Colonic mucosa (tissue), 4 donors: ENCODE measurements at regions not wholly inside any gene's neighbourhood (a gene's known extent, or its start where the extent isn't known, plus 50 kb on each side); places are given as distances from the start of the nearest gene placed in this dataset.

Experiments used
- DNase-seq: peaks from one replicate; pipeline ENCODE4 v3.0.0-alpha.2; 2020
- H3K27ac ChIP-seq: fragments of 200-600 bp; one replicate; pipeline ENCODE4 v1.8.0; 2021
- H3K27me3 ChIP-seq: fragments of 200-600 bp; one replicate; pipeline ENCODE4 v1.8.0; 2021
- H3K36me3 ChIP-seq: fragments of 200-600 bp; one replicate; pipeline ENCODE4 v1.8.0; 2021
- H3K4me1 ChIP-seq: fragments of 200-600 bp; one replicate; pipeline ENCODE4 v1.8.0; 2021; ENCODE audit warnings: mild to moderate bottlenecking
- H3K4me3 ChIP-seq: fragments of 200-600 bp; one replicate; pipeline ENCODE4 v1.8.0; 2021
- H3K9ac ChIP-seq, 2 donors: one replicate each; pipeline ENCODE4 v1.7.0; 2013; ENCODE audit warnings: control low read depth in 2 of 2, low read depth in 2 of 2, low read length in 2 of 2
- H3K9me3 ChIP-seq: fragments of 200-600 bp; one replicate; pipeline ENCODE4 v1.8.0; 2021
- CTCF ChIP-seq: fragments of 200-600 bp; IDR thresholded peaks from one replicate; pipeline ENCODE4 v1.8.0; 2022; ENCODE audit warnings: antibody characterized with exemption, mild to moderate bottlenecking
- intact Hi-C: fragments of 100-400 bp; cut with DNase I; formaldehyde crosslinking; loops from one replicate; pipeline ENCODE4 v1.14.1; 2022
- donor health status: healthy.
- donor health status: DM: no; HTN: no; CAD: no.
- donor health status: DM: no; HTN: no; CAD: no.

DNA sequence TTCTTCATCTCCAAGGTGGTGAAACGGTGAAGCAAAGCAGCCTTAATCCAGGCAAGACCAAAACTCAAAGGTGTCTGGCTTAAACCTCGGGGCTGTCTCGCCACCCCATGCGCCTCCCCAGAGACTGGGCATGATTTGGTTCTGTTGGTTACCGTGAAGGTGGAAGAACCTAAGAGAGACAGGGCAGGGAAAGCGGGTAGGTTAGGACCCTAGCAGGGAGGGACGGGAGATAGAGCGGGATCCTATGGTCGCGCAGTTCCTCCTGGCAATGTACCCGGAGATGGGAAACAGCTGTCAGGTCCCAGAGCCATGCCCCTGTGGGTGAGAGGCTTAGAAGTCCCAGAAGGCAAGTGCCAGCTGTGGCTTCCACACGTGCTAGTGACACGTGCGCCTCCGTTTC is 418.3 kb upstream of the IRX1 start:
- H3K27me3 ChIP-seq: no peaks in the 10 kb centered on the region

DNA sequence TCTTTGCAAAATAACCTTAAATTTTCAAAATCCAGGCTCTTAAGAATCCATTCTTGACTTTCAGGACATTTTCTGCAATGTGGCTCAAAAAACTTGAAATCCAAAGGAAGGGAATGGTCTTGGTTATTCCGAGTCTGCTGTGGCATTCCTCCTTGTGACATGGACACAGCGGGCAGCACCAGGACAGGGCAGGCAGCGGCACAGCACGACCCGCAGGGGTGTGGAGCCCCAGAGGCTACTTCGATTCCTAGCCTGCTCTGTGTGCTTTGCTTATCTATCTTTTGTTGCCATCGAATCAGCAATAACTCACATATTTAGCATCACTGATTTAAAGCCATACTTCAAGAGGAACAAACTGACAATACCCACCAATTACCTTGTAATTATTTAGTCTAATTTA is 420.2 kb upstream of the IRX1 start:
- DNase-seq: no peak
- no peak overlapping the region for H3K9ac ChIP-seq
- no peaks in the 10 kb centered on the region for H3K9me3 ChIP-seq
- H3K36me3 ChIP-seq: no peaks in the 10 kb centered on the region
- no peaks in the 10 kb centered on the region for H3K4me1 ChIP-seq
- H3K4me3 ChIP-seq: no peak overlapping the region
- no peak overlapping the region for H3K27ac ChIP-seq
- intact Hi-C loops: no loop called here
- TF ChIP-seq CTCF: no peak
- no peaks in the 10 kb centered on the region for H3K27me3 ChIP-seq

More for the DNA sequence above, 418.3 kb upstream of the IRX1 start:
- TF ChIP-seq CTCF: no peak
- H3K36me3 ChIP-seq: no peaks in the 10 kb centered on the region
- intact Hi-C loops: no loop called here
- H3K4me3 ChIP-seq: no peak overlapping the region
- H3K27ac ChIP-seq: no peak overlapping the region
- no peak for DNase-seq
- no peaks in the 10 kb centered on the region for H3K4me1 ChIP-seq
- H3K9ac ChIP-seq: no peak overlapping the region
- no peaks in the 10 kb centered on the region for H3K9me3 ChIP-seq

DNA sequence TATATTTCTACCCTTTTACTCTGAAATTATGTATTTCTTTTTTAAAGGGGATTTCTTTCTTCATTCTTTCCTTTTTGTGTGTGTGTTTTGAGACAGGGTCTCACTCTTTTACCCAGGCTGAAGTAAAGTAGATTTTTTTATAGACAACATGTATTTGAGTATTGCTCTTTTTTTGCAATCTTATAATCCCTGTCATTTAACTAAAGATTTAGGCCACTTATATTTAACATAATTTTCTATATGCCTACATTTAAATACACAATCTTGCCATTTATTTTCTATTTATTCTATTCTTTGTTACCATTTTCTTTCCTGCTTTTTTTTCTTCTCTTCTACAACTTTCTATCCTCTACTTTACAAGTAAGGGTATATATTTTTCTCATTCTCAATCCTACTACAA is 416.0 kb upstream of the IRX2 start:
- intact Hi-C loops: no loop called here
- no peak for DNase-seq
- TF ChIP-seq CTCF: no peak

DNA sequence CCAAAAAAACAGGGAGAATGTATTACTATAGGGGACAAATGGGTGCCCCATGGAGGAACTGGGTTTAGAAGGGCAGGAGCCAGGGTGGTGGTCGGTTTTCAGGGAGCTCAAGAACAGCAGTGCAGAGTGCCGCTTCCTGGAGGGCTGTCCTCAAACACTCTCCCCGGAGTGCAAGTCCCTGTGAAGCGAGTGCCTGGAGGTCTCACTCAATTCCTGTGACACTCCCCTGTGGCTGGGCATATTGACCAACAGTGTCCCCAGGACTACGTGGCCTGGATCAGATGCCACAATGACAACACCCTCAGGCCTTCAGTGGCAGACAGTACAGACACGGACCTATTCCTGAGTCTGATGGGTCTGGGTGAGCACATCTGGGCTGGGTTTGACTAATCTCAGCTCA is 412.1 kb upstream of the IRX2 start:
- H3K4me3 ChIP-seq: no peak overlapping the region
- H3K36me3 ChIP-seq: no peaks in the 10 kb centered on the region
- intact Hi-C loops: no loop called here
- no peak overlapping the region for H3K27ac ChIP-seq
- DNase-seq: no peak
- H3K9ac ChIP-seq: no peak overlapping the region
- H3K27me3 ChIP-seq: no peaks in the 10 kb centered on the region
- TF ChIP-seq CTCF: no peak
- no peaks in the 10 kb centered on the region for H3K4me1 ChIP-seq
- H3K9me3 ChIP-seq: no peaks in the 10 kb centered on the region

More for the DNA sequence above, 416.0 kb upstream of the IRX2 start:
- Histone ChIP-seq H3K27ac (no peak overlapping the region), H3K4me1 (no peaks in the 10 kb centered on the region), H3K27me3 (no peaks in the 10 kb centered on the region), H3K9ac (no peak overlapping the region), H3K4me3 (no peak overlapping the region), H3K9me3 (no peaks in the 10 kb centered on the region), H3K36me3 (no peaks in the 10 kb centered on the region)

DNA sequence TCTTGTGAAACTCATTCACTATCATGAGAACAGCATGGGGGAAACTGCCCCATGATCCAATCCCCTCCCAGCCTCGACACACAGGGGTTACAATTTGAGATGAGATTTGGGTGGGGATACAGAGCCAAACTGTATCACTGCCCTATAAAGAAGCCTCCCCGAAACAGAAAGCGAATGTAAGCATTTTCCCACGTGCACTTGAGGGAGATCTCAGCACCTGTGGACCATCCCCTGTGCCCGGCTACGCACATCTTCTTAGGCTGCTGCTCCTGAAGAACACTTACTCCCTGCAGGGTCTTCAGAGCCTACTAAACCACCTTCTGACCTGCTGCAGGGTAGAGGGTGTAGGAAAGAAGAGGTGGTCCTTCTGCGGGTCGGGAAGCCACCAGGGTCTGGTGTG is 410.2 kb upstream of the IRX2 start:
- H3K4me3 ChIP-seq: no peak overlapping the region
- H3K27me3 ChIP-seq: no peaks in the 10 kb centered on the region
- intact Hi-C loops: no loop called here
- H3K9ac ChIP-seq: no peak overlapping the region
- no peak for DNase-seq
- no peaks in the 10 kb centered on the region for H3K4me1 ChIP-seq
- no peak overlapping the region for H3K27ac ChIP-seq
- no peak for TF ChIP-seq CTCF
- no peaks in the 10 kb centered on the region for H3K9me3 ChIP-seq
- no peaks in the 10 kb centered on the region for H3K36me3 ChIP-seq

- Histone ChIP-seq H3K4me3 (no peak overlapping the region), H3K9me3 (no peaks in the 10 kb centered on the region), H3K9ac (no peak overlapping the region), H3K36me3 (no peaks in the 10 kb centered on the region), H3K4me1 (no peaks in the 10 kb centered on the region), H3K27ac (no peak overlapping the region), H3K27me3 (no peaks in the 10 kb centered on the region)
- no peak for TF ChIP-seq CTCF
- no peak for DNase-seq
- intact Hi-C loops: no loop called here
Measured at GRCh38 chr5:3157214-3157613, 405.7 kb upstream of the IRX2 start.
